A549 (cell line): ENCODE measurements at regions not wholly inside any gene's neighbourhood (a gene's known extent, or its start where the extent isn't known, plus 50 kb on each side); places are given as distances from the start of the nearest gene placed in this dataset.

Experiments
- CBX2 ChIP-seq: fragments of 200-600 bp; sonication (generic); IDR thresholded peaks from 2 replicates; pipeline ENCODE4 v1.6.1; 2016; ENCODE audit warnings: low read depth, mild to moderate bottlenecking, borderline replicate concordance
- CEBPB ChIP-seq, 2 experiments: fragments of >200 bp in 1 of 2; sonication (Bioruptor Twin) in 1 of 2; formaldehyde crosslinking in 1 of 2; IDR thresholded peaks; 2 replicates each; pipeline ENCODE4 v1.6.1; 2012 to 2016
- CHD2 ChIP-seq: fragments of 150-350 bp; IDR thresholded peaks from 2 replicates; pipeline ENCODE4 v1.6.1; 2014; ENCODE audit warnings: low read length; ENCODE audit not compliant: partially characterized antibody
- TF ChIP-seq, protein P1 (sequence below): fragments of >200 bp; sonication (Bioruptor Twin); formaldehyde crosslinking; IDR thresholded peaks from 3 replicates; pipeline ENCODE4 v1.5.1; 2016

- TF ChIP-seq CEBPB (IDR thresholded peaks at IDR 0.05) (no peak), CHD2 (no peak), CBX2 (no peak)
- TF ChIP-seq, protein P1, sequence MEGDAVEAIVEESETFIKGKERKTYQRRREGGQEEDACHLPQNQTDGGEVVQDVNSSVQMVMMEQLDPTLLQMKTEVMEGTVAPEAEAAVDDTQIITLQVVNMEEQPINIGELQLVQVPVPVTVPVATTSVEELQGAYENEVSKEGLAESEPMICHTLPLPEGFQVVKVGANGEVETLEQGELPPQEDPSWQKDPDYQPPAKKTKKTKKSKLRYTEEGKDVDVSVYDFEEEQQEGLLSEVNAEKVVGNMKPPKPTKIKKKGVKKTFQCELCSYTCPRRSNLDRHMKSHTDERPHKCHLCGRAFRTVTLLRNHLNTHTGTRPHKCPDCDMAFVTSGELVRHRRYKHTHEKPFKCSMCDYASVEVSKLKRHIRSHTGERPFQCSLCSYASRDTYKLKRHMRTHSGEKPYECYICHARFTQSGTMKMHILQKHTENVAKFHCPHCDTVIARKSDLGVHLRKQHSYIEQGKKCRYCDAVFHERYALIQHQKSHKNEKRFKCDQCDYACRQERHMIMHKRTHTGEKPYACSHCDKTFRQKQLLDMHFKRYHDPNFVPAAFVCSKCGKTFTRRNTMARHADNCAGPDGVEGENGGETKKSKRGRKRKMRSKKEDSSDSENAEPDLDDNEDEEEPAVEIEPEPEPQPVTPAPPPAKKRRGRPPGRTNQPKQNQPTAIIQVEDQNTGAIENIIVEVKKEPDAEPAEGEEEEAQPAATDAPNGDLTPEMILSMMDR, result no peak; the same call in 2 of the 3 replicates
These were observed 52.9 kb upstream of the CAPRIN2 start for GRCh38 chr12:30807695-30808034.
